CD4-positive, alpha-beta T cell treated with Interleukin-21 for 1 hour (primary cell): ENCODE measurements at regions not wholly inside any gene's neighbourhood (a gene's known extent, or its start where the extent isn't known, plus 50 kb on each side); places are given as distances from the start of the nearest gene placed in this dataset.
"Not testable (repeated sequence)": the region's sequence is repeated elsewhere in the genome, so short reads cannot be mapped to it uniquely, and the experiment has no call there.

Experiments
- DNase-seq: peaks from one replicate; pipeline ENCODE4 v3.0.0-alpha.2; 2020

DNA sequence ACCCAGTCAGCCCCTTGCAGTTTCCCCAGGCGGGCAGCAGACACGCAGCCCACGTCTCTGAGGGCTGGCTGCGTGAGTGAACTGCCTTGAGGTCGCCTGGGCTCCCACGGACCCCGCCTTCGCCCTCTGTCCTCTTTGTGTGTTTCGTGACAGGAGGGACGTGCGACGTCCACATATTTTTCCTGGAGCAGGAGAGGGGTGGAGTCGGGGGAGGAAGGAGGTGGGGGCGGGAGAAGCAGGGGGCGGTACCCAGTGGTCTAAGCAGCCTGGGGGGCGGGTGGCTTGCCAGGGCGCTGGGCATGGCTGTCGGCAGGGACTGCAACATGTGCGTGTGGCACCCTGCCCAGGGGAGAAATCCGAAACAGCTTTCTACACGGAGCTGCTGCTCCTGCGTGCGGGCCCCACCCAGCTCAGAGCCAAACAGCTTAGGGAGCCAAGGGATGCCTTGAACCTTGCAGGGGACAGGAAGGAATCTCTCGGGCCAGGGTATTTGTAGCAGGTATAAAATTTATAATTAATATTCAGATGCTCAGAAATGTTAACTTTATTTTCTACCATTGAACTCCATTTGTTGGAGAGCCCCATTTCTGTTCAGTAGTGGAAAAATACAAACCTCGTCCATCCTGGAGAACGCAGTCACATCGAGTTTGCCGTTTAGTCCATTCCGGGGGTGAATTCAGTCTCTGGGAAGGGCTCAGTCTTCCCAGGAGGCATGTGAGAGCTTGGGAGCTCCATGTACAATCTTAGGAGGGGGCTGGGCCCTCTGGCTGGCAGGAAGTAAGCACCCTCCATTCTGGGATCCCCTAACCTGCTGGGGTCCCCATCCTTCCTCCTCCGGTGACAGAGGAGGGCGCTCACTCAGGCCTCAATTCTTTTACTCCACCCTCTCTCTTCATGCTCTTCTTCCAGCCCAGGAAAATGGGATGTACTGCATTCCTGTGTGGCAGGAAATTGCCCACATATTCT is 79.1 kb upstream of the MEF2A start:
- no peak for DNase-seq

- no peak for DNase-seq
These were observed 78.5 kb upstream of the MEF2A start for GRCh38 chr15:99487337-99487730.

- DNase-seq: no peak
These were observed 73.5 kb upstream of the MEF2A start for GRCh38 chr15:99492275-99492674.

GRCh38 chr15:99492716-99493115 is 73.1 kb upstream of the MEF2A start:
- DNase-seq: no peak

DNA sequence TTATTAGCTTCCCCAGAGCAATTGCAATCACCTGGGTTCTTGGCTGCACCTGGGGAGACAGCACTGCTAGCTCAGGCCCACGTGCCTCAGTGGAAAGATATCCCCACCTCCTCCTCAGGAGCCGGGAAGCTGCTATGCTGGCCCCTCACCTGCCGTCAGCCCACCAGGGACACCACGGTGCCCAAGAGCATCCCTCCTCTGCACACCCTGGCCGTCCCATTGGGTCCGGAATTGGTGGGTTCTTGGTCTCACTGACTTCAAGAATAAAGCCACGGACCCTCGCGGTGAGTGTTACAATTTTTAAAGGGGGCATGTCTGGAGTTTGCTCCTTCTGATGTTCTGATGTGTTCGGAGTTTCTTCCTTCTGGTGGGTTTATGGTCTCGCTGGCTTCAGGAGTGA is 72.3 kb upstream of the MEF2A start:
- DNase-seq: no peak

- DNase-seq: not testable (repeated sequence)
These were observed 71.1 kb upstream of the MEF2A start for GRCh38 chr15:99494536-99495233.

- no peak for DNase-seq
These were observed 70.1 kb upstream of the MEF2A start for GRCh38 chr15:99495430-99496301.

- no peak for DNase-seq
These were observed 69.5 kb upstream of the MEF2A start for GRCh38 chr15:99496302-99496629.

DNA sequence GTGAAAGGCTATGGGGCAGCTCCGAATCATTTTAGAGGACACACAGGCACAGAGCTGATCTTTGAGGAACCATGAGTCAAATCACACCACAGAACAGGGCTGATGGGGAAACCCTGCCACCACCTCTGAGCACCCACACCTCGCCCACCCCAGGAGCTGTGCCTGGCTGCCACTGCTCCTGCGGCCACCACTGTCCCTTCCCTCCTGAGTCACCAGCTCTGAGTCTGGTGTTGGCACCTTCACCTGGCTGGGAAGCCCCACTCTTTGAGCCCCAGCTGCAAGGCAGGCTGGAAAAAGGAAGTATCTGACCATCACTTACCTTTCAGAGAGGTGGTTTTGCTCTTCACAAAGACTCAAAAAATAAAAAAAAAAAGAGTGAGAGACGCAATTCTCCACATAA is 63.6 kb upstream of the MEF2A start:
- DNase-seq: peak; percentile 9

DNA sequence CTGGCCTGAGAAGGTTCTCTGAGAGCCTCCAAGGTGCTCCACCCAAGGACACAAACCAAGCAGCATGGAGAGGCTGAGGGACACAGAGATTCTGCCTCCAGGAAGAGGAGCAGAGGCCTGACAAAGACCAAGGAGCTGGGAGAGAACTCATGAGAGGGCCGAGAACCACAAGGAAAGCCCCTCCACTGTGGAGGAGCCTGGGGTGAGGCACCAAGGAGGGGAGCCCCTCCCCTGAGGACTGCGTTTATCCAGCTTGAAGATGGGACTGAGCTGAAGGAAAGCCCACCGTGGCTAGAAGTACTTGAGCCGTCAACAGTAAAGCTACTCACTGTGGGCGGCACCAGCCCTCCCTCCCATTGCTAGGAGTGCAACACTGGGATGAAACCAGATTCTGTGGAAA is 63.1 kb upstream of the MEF2A start:
- no peak for DNase-seq

GRCh38 chr15:99503411-99503810 is 62.4 kb upstream of the MEF2A start:
- no peak for DNase-seq

- DNase-seq: no peak
These were observed 61.5 kb upstream of the MEF2A start for GRCh38 chr15:99504071-99504822.

DNA sequence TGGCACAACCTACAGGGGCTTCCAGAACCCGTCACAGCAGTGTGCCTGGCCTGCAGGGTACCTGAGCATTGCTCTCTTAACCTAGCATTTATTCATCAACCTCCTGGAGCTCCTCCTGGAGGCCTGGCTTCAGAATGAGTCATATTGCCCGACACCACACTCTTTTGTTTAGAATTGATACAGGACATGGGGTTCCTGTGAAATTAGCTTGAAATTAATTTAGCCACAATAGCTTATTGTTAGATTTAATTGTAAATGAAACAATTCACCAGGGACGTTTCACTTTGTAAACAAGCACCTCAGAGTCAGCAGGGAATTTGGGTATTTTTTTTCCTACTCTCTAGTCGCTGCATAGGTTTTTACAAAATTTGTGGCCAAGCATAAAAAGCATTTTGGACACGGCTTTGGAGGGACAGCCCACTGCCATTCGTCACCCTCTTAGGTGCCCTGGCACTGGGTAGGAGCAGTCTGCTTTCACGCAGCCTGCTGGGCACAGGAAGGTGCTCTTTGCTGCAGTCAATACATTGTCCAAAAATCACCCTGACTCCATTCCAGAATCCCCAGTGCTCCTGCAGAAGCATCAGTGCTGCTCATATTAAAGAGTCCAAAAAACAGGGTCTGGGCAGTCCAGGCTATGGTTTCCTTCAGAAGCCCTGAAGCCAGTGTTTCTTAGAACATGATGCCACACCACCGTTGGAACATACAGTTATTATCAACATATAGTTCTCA is 60.8 kb upstream of the MEF2A start:
- DNase-seq: no peak

GRCh38 chr15:99506399-99506798 is 59.4 kb upstream of the MEF2A start:
- DNase-seq: no peak

- DNase-seq: no peak
These were observed 58.7 kb upstream of the MEF2A start for GRCh38 chr15:99507016-99507503.

DNA sequence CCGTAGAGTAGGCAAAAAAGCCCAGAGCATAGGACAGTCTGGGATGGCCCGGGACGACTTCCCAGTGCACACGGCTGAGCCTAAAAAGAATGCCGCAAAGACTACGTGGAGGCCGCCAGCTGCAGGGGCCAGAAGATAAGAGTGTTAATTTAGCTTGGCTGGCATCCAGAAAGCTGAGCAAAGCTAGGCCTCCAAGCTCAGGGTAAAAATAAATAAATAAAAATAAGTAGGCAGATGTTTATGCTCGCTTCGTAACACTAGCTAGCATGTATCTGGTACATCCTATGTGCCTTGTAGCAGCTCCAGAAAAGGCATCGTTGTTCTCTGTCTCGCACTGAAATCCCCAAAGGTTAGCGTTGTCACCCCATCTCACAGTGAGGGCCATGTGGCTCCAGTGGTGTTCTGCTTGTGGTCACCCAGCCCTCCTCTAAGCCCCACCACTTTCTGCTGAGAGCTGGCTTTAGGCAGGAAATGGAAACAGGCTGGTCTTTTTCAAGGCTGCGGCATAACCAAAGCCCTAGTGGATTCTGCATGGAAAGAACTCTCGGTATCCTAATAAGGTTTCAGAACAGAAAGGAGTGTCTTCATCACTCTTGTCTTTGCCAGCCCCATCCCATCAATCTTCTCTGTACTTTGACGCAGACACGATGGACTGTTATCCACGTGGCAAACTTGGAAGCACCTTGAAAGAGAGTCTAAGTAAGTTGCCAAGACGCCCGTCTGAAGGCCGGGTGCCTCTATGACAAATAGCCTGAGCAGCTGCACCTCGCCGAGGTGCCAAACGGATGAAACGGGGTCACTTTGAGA is 58.1 kb upstream of the MEF2A start:
- no peak for DNase-seq

DNA sequence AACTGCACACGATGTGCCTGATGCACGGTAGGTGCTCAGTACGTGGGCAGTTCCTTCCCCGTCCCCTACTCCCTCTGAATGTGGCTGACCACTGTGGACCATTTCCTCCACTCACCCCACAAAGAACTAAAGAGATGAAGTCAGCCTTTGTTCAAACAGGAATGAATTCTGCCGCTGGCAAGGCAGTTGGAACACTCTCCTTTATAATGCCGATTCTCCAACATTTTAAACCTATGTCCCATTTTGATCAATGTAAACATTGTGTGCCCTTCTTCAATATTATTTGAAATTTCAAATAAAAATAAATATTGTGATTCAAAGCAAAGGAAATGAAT is 57.5 kb upstream of the MEF2A start:
- no peak for DNase-seq

- DNase-seq: no peak
These were observed 56.9 kb upstream of the MEF2A start for GRCh38 chr15:99508852-99509251.

GRCh38 chr15:99509686-99510461 is 55.9 kb upstream of the MEF2A start:
- DNase-seq: no peak

- DNase-seq: no peak
These were observed 54.3 kb upstream of the MEF2A start for GRCh38 chr15:99511531-99511865.
